ENCODE measurements at regions not wholly inside any gene's neighbourhood (a gene's known extent, or its start where the extent isn't known, plus 50 kb on each side); places are given as distances from the start of the nearest gene placed in this dataset.

DNA sequence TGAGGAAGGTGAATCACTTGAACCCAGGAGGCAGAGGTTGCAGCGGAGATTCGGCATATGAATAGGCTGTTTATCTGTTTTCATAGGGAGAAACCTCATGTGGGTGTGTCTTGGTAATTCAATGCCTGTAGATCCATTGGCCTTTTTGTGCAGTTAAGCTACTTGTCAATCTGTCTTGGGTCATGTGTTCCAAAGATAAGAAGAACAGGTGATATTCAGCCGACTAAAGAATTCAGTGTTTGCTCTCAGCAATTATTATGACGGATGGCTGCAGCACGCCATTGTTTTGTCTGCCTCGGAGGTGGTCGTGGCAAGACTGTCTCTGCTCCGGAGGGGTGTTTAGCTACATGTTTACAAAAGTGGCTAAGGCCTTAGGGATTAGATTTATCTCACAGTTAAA is 573.0 kb upstream of the PCDH9 start:
- no peaks in the 10 kb centered on the region for H3K79me2 ChIP-seq (ENCODE audit: insufficient read depth, low read length)
- H3K4me3 ChIP-seq (ENCODE audit: insufficient read depth, low read depth, low read length), result no peak overlapping the region
- Mint-ChIP-seq H3K27ac (ENCODE audit: unreplicated experiment) (no peak overlapping the region), H3K4me3 (ENCODE audit: unreplicated experiment) (no peak overlapping the region), H3K27me3 (ENCODE audit: low read depth, unreplicated experiment) (no peaks in the 10 kb centered on the region), H3K4me1 (ENCODE audit: low read depth, unreplicated experiment) (no peaks in the 10 kb centered on the region), H3K9me3 (ENCODE audit: unreplicated experiment) (peaks cover 2% of the 10 kb centered on the region), H3K36me3 (ENCODE audit: low read depth, unreplicated experiment) (no peaks in the 10 kb centered on the region)
- H3K9me3 ChIP-seq (ENCODE audit: insufficient read depth, low read depth, low read length), result no peaks in the 10 kb centered on the region
- no peak for TF ChIP-seq EZH2 (IDR thresholded peaks at IDR 0.05; ENCODE audit: insufficient read depth, low read length)
- TF ChIP-seq, protein P1, sequence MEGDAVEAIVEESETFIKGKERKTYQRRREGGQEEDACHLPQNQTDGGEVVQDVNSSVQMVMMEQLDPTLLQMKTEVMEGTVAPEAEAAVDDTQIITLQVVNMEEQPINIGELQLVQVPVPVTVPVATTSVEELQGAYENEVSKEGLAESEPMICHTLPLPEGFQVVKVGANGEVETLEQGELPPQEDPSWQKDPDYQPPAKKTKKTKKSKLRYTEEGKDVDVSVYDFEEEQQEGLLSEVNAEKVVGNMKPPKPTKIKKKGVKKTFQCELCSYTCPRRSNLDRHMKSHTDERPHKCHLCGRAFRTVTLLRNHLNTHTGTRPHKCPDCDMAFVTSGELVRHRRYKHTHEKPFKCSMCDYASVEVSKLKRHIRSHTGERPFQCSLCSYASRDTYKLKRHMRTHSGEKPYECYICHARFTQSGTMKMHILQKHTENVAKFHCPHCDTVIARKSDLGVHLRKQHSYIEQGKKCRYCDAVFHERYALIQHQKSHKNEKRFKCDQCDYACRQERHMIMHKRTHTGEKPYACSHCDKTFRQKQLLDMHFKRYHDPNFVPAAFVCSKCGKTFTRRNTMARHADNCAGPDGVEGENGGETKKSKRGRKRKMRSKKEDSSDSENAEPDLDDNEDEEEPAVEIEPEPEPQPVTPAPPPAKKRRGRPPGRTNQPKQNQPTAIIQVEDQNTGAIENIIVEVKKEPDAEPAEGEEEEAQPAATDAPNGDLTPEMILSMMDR (IDR thresholded peaks at IDR 0.05; ENCODE audit: insufficient read depth, low read depth, low read length), result no peak
- H3K4me1 ChIP-seq (ENCODE audit: insufficient read depth, low read length), result no peaks in the 10 kb centered on the region
- no peaks in the 10 kb centered on the region for H3K27me3 ChIP-seq (ENCODE audit: insufficient read depth, low read length)
- no peak overlapping the region for H3K9ac ChIP-seq (ENCODE audit: low read length)
- H3K36me3 ChIP-seq (ENCODE audit: insufficient read depth, low read length), result no peaks in the 10 kb centered on the region
- no peak overlapping the region for H3K4me2 ChIP-seq (ENCODE audit: low read length)
- H4K20me1 ChIP-seq (ENCODE audit: insufficient read depth, low read length), result no peaks in the 10 kb centered on the region
- H2AFZ ChIP-seq (ENCODE audit: low read depth, low read length), result no peak overlapping the region
- H3K27ac ChIP-seq (ENCODE audit: low read depth, low read length), result no peak overlapping the region
- DNase-seq (ENCODE audit: low read depth) (no peak), FAIRE-seq (no peak)

DNA sequence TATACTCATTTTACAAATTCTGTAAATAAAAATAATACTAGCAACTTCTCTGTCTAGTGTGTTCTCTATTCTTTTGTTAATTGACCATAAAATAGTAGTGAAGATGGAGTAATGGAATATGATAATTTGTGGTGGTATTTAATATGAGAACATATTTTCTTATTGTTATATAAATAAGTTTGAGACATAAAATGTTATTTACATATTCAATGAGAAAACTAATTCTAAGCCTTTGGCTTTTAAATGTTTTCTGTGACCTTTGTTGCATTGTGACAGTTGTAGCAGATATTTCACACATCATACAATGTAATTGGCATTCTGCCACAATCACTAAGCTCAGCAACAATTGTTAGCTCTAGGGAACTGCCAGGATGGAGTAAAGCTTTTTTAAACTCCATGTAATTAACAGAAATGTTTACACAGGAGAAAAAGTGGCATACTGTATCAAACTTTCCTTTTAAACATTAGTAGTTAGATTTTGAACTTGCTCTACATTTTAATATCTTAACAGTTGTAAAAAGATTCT is 562.1 kb upstream of the PCDH9 start:
- Histone ChIP-seq H4K20me1 (ENCODE audit: insufficient read depth, low read length) (no peaks in the 10 kb centered on the region), H3K4me3 (ENCODE audit: insufficient read depth, low read depth, low read length) (no peak overlapping the region), H3K9me3 (ENCODE audit: insufficient read depth, low read depth, low read length) (no peaks in the 10 kb centered on the region), H3K36me3 (ENCODE audit: insufficient read depth, low read length) (no peaks in the 10 kb centered on the region), H3K4me1 (ENCODE audit: insufficient read depth, low read length) (no peaks in the 10 kb centered on the region), H2AFZ (ENCODE audit: low read depth, low read length) (no peak overlapping the region), H3K79me2 (ENCODE audit: insufficient read depth, low read length) (no peaks in the 10 kb centered on the region), H3K27me3 (ENCODE audit: insufficient read depth, low read length) (no peaks in the 10 kb centered on the region), H3K9ac (ENCODE audit: low read length) (no peak overlapping the region), H3K27ac (ENCODE audit: low read depth, low read length) (no peak overlapping the region), H3K4me2 (ENCODE audit: low read length) (no peak overlapping the region)
- Mint-ChIP-seq H3K27me3 (ENCODE audit: low read depth, unreplicated experiment) (no peaks in the 10 kb centered on the region), H3K4me3 (ENCODE audit: unreplicated experiment) (no peak overlapping the region), H3K36me3 (ENCODE audit: low read depth, unreplicated experiment) (no peaks in the 10 kb centered on the region), H3K27ac (ENCODE audit: unreplicated experiment) (no peak overlapping the region), H3K4me1 (ENCODE audit: low read depth, unreplicated experiment) (no peaks in the 10 kb centered on the region), H3K9me3 (ENCODE audit: unreplicated experiment) (no peaks in the 10 kb centered on the region)
- no peak for FAIRE-seq
- TF ChIP-seq, protein P1 (IDR thresholded peaks at IDR 0.05; ENCODE audit: insufficient read depth, low read depth, low read length), result no peak
- no peak for TF ChIP-seq EZH2 (IDR thresholded peaks at IDR 0.05; ENCODE audit: insufficient read depth, low read length)
- DNase-seq (ENCODE audit: low read depth), result no peak

DNA sequence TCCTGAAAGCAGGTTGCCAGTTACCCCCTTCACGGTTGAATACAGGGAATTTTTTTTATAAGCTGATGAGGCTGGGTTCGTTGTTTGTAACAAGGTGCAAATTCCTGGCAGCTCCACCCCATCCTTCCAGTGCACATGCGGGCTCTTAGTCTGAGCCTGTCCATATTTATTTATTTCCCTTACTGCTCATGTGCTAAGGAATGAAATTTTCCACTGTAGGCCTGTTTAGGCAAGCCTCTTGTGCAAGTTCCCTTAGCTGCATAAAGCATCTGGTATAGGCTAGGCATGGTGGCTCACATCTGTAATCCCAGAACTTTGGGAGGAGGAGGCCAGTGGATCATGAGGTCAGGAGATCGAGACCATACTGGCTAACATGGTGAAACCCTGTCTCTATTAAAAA is 560.9 kb upstream of the PCDH9 start:
- no peak overlapping the region for H3K4me2 ChIP-seq (ENCODE audit: low read length)
- no peak for DNase-seq (ENCODE audit: low read depth)
- no peak overlapping the region for H3K4me3 Mint-ChIP-seq (ENCODE audit: unreplicated experiment)
- no peaks in the 10 kb centered on the region for H4K20me1 ChIP-seq (ENCODE audit: insufficient read depth, low read length)
- H3K9me3 Mint-ChIP-seq (ENCODE audit: unreplicated experiment), result no peaks in the 10 kb centered on the region
- H3K27ac Mint-ChIP-seq (ENCODE audit: unreplicated experiment), result no peak overlapping the region
- no peak overlapping the region for H2AFZ ChIP-seq (ENCODE audit: low read depth, low read length)
- H3K9me3 ChIP-seq (ENCODE audit: insufficient read depth, low read depth, low read length), result no peaks in the 10 kb centered on the region
- no peaks in the 10 kb centered on the region for H3K4me1 Mint-ChIP-seq (ENCODE audit: low read depth, unreplicated experiment)
- no peaks in the 10 kb centered on the region for H3K36me3 ChIP-seq (ENCODE audit: insufficient read depth, low read length)
- no peak for FAIRE-seq
- TF ChIP-seq, protein P1 (IDR thresholded peaks at IDR 0.05; ENCODE audit: insufficient read depth, low read depth, low read length), result no peak
- TF ChIP-seq EZH2 (IDR thresholded peaks at IDR 0.05; ENCODE audit: insufficient read depth, low read length), result no peak
- H3K4me3 ChIP-seq (ENCODE audit: insufficient read depth, low read depth, low read length), result no peak overlapping the region
- no peaks in the 10 kb centered on the region for H3K79me2 ChIP-seq (ENCODE audit: insufficient read depth, low read length)
- H3K27me3 ChIP-seq (ENCODE audit: insufficient read depth, low read length), result no peaks in the 10 kb centered on the region
- H3K27ac ChIP-seq (ENCODE audit: low read depth, low read length), result no peak overlapping the region
- H3K36me3 Mint-ChIP-seq (ENCODE audit: low read depth, unreplicated experiment), result no peaks in the 10 kb centered on the region
- no peak overlapping the region for H3K9ac ChIP-seq (ENCODE audit: low read length)
- H3K27me3 Mint-ChIP-seq (ENCODE audit: low read depth, unreplicated experiment), result no peaks in the 10 kb centered on the region
- H3K4me1 ChIP-seq (ENCODE audit: insufficient read depth, low read length), result no peaks in the 10 kb centered on the region
